ENCODE measurements at regions not wholly inside any gene's neighbourhood (a gene's known extent, or its start where the extent isn't known, plus 50 kb on each side); places are given as distances from the start of the nearest gene placed in this dataset.
A peak's percentile ranks its signal among the peaks of the same experiment; 100 is the strongest.

DNA sequence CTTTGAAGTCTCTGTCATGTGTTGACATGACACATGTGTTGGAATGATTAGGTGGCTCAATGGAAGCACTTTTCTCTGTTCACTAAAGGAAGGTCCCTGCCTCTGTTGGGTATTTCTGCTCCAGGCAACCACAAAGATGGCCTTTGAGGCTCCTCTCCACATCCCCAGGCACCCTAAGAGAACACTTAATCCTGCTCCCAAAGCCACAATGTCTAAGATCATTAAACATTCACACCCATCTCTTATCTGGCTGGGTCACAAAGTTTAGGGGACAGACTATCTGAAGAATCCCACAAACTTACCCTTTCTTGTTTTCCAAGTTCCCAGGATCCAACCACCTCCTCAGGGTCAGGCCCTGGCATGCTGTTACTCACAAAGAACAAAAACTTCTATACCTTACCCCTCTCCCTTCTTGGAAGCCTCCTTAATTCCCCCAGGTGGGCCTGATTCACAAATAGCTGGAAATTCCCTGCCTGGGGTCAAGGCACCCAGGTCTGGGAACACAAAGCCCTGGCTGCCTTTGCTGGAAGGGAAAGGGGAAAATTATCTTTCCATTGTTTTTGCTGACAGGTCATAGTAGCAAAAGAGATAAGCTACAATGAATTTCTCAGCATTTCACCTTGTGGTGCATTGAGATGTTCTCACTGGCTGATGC is 333.7 kb downstream of the PCNX1 start:
- Mint-ChIP-seq H3K27ac (peak overlapping the region; percentile 96), H3K4me1 (ENCODE audit: low read depth) (peaks cover 56% of the 10 kb centered on the region)

DNA sequence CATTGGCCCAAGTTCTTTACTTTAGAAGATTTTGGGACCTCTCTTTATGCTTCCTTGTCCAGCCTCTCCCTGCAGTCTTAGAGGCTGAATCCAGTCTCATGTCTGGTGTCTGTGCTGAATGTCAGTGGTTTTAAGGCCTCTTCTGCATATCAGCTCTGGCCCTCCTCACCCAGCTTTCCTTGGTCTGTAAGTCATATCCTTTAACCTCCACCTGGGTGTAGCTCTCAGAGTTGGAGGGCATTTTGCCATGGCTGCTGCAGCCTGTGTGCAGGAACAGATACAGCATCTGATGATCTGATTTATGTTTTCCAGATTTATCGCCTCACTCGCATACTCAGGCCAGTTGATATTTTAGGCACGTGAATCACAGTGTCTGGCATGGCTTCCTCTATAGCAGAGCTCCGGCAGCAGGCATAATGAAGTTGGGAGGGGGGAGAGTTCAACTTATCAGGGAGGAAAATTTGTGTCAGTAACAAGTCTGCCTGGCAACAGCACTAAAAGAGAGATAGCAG is 335.0 kb downstream of the PCNX1 start:
- H3K4me1 Mint-ChIP-seq (ENCODE audit: low read depth) = peaks cover 69% of the 10 kb centered on the region
- H3K27ac Mint-ChIP-seq = peak overlapping the region; percentile 96
- peak overlapping the region; percentile 67 for H3K4me3 Mint-ChIP-seq
- DNase-seq = peak; percentile 89
- TF ChIP-seq CTCF (IDR thresholded peaks at IDR 0.05) = no peak
- no peaks in the 10 kb centered on the region; the same call in 1 of the 2 replicates for H3K27me3 Mint-ChIP-seq (ENCODE audit: insufficient read depth)
- peaks cover 3% of the 10 kb centered on the region for H3K9me3 Mint-ChIP-seq
- peaks cover 14% of the 10 kb centered on the region for H3K36me3 Mint-ChIP-seq (ENCODE audit: low read depth)

More for the DNA sequence above, 333.7 kb downstream of the PCNX1 start:
- Mint-ChIP-seq H3K36me3 (ENCODE audit: low read depth) (peaks cover 8% of the 10 kb centered on the region; the same call in 1 of the 2 replicates), H3K4me3 (no peak overlapping the region), H3K27me3 (ENCODE audit: insufficient read depth) (no peaks in the 10 kb centered on the region; the same call in 1 of the 2 replicates), H3K9me3 (no peaks in the 10 kb centered on the region)
- DNase-seq = no peak
- TF ChIP-seq CTCF (IDR thresholded peaks at IDR 0.05) = no peak

- no peak for TF ChIP-seq CTCF (IDR thresholded peaks at IDR 0.05)
Observed at GRCh38 chr14:71243697-71244096, 336.4 kb downstream of the PCNX1 start.

DNA sequence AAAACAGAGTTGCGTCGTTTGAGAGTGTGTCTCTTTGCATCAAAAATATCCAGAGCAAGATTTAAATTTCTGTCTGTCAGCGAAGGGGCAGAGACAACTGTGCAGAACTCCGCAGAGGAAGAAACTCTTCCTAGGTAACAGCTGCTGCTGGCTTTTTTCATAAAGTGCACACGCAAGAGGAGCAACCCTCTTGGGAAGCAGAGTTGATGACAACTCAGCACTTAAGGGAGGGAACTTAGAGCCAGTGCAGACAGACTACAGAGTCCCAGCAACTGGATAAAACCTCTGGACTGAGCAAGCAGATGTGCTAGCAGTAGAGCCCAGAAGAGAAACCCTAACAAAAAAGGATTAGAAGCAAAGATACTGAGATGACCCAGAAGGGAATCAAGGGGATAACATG is 337.1 kb downstream of the PCNX1 start:
- DNase-seq = peak; percentile 10
- H3K9me3 Mint-ChIP-seq = peaks cover 11% of the 10 kb centered on the region
- H3K4me1 Mint-ChIP-seq (ENCODE audit: low read depth) = peaks cover 85% of the 10 kb centered on the region
- no peak for TF ChIP-seq CTCF (IDR thresholded peaks at IDR 0.05)
- H3K36me3 Mint-ChIP-seq (ENCODE audit: low read depth) = peaks cover 22% of the 10 kb centered on the region
- H3K27ac Mint-ChIP-seq = peak overlapping the region; percentile 96
- H3K4me3 Mint-ChIP-seq = peak overlapping the region; percentile 73
- H3K27me3 Mint-ChIP-seq (ENCODE audit: insufficient read depth) = no peaks in the 10 kb centered on the region; the same call in none of the 2 replicates

More at GRCh38 chr14:71243697-71244096, 336.4 kb downstream of the PCNX1 start:
- H3K27me3 Mint-ChIP-seq (ENCODE audit: insufficient read depth) = no peaks in the 10 kb centered on the region; the same call in none of the 2 replicates
- H3K9me3 Mint-ChIP-seq = peaks cover 11% of the 10 kb centered on the region
- peaks cover 22% of the 10 kb centered on the region for H3K36me3 Mint-ChIP-seq (ENCODE audit: low read depth)
- H3K4me3 Mint-ChIP-seq = peak overlapping the region; percentile 73
- peak overlapping the region; percentile 96 for H3K27ac Mint-ChIP-seq
- peaks cover 83% of the 10 kb centered on the region for H3K4me1 Mint-ChIP-seq (ENCODE audit: low read depth)
- DNase-seq = peak; percentile 85

DNA sequence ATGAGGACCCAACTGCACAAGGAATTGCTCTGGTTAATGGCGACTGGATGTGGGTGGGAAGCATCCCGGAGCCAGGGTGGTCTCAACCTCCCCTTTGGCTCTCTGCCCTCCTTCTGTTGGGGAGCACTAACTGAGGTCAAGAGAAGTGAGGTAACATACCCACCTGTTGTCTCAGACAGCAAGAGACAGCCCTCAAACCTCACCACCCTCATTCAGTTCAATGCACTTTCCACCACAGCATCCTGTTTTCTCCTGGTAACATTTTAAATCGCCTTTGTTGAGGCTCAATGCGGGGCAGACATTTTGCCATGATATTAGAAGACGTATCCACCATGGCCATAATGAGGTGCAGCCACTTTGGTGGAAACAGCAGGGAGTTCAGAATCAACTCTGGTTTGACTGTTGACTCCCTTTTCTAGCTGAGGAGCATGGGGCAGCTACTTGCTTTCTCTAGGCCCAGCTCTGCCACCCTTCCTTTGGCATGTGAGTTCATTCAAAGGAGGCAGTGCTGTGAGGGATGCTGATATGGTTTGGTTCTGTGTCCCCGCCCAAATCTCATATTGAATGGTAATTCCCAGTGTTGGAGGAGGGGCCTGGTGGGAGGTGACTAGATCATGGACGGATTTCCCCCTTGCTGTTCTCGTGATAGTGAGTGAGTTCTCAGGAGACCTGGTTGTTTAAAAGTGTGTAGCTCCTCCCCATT is 338.6 kb downstream of the PCNX1 start:
- DNase-seq = no peak
- Mint-ChIP-seq H3K4me3 (no peak overlapping the region), H3K36me3 (ENCODE audit: low read depth) (peaks cover 21% of the 10 kb centered on the region), H3K9me3 (peaks cover 11% of the 10 kb centered on the region), H3K4me1 (ENCODE audit: low read depth) (peaks cover 89% of the 10 kb centered on the region), H3K27me3 (ENCODE audit: insufficient read depth) (no peaks in the 10 kb centered on the region; the same call in none of the 2 replicates), H3K27ac (peak overlapping the region; percentile 88)
- TF ChIP-seq CTCF (IDR thresholded peaks at IDR 0.05) = no peak
